Activated gamma-delta T cell treated with anti-CD3 and anti-CD28 coated beads, Interleukin-2, amount 50 U/mL, for 16 hours (primary cell): ENCODE measurements at regions not wholly inside any gene's neighbourhood (a gene's known extent, or its start where the extent isn't known, plus 50 kb on each side); places are given as distances from the start of the nearest gene placed in this dataset.

Source experiments
- DNase-seq: peaks from one replicate; pipeline ENCODE4 v3.0.0-alpha.2; 2020; ENCODE audit warnings: low read depth

DNA sequence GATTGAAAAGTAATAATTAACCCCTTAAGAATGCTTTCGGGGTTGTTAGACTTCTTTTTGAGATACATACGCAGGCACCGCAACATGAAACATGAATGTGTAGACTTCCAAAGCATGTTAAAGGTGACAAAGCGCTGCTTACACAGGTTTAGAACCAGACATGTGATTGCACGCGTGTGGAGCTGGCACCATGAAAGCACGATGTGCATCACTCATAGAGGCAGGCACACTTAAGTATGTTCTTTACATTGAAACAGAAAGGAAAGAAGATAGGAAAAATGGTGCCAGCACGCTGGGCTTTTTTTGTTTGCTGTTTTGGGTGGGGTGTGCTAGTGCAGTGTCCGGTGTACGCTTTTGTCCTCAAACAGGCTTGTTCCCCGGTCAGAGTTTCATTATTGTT is 83.6 kb upstream of the PPARA start:
- DNase-seq = no peak

DNA sequence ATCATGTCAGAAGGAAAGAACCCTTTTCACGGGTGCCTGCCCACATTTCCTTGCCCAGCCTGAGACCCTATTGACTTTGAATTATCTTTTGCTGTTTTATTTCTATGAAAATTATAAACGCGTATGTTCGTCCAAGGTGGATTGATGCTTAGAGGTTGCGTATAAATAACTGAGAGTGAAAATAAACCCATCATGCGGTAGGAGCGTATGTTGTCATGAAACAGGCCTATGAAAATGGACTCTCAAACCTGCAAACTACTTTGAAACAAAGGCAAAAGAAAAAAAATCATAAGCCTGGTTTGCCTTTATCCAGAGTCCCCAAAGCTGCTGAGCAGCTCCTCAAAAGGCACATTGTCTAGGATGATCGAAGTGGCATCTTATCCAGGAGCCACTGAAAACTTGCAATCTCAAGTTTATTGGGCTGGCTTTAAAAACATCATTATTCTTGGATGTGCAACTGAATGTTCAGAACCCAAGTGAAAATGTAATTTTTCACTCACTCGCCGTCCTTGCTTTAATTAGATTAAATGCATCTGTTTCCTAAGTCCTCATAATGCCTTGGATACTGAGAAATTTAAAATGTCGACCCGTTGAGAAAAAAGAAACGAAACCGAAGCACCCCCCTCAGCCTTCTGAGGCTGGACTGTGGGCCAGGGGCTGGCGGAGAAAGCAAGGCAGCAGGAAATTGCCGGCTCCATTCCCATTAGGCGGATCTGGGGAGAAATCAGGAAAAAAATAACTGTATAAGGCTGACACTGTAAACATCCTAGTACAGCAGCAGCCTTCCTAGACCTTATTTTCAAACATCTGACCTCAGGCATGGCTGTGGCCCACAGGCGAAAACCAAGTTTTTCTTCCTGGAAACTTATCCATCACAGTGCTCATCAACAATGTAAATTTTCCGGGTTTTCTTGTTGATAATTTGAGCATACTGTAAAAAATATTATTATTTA is 82.9 kb upstream of the PPARA start:
- DNase-seq = no peak

DNA sequence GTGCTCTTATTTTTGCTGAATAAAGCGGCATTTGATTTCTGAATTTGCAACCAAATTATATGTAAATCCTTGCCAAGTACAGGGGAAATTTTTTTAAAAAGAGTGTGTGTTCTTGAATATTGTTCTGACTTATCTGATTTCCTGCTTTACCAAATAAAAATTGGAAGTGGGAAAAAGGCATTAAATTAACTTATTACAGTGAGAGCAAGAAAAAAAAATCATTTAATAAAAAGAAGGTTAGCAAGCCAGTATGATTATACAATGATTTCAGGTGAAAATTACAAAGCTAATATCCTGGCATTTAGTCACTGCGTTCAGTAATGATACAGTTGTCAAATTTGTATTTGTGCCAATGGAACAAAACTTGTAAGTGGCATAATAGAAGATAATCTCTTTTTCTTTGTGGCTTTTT is 82.1 kb upstream of the PPARA start:
- no peak for DNase-seq

DNA sequence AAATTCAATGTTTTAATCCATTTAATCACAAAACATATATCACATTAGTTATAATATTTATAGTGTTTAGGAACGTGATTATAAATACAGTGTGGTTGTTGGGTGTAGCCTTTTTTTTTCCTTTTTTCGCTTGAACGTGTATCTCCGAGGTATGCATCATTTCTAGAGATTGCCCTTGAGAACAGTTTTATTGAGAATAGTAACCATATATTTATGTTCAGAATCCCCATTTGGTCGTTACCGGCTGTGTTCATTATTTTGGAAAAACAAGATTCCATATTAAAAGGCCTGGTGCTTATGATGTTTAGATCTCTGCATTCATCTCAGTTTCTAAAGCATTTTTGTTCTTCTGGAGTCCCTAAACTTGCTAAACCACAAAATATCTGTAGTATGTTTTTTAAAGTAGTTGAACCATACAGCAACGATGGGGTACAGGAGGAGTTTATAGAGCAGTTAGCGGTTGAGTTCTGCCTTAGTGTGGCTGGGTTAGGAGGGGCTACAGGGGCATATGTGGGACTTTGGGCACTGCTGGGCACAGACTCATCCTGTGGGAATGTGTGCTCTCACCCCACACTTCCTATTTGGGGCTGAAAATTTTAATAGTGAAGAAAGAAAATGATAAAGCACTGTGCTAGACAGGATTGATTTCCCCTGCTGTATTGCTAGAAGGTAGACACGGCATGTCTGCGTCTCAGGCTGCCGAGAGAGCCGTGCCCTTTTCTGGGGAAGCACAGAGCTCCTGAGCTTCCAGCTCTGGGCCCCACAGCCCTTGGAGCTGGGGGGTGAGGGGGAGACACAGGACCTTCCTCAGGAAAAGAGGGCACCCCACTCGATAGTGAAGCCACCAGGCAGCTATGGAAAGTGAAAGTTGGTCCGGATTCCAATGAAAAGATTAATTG is 81.5 kb upstream of the PPARA start:
- DNase-seq = no peak

DNA sequence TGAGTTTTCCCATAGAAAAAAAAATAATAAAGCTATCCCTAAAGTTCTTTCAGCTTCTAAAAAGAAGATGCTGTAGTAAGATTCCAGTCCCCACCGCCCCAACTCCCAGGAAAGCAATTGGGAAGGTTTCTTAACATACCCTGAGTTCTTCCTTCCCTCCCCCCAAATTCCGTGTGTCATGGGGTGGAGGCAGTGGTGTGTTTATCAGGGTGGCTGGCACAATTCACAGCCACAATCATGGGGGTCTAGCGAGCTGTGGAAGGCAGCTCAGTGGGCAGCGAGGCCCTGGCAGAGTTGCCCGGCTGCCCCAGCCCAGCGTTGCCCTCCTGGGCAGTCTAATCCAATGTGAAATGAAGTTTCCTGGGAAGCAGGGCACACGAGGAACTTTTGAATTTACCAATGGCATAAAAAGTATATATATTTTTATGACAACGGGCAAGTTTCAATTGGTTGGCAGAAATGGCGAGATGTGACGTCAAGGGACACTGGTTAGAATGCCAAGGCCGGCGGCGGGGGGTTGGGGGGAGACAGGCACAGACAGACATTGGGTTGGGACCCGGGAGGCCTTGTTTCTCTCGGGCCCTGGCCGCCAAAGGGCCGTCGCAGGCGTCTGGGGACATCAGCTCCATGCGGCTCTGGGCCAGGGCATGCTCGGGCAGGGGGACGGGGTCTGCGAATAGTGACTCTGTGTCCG is 80.7 kb upstream of the PPARA start:
- DNase-seq = no peak

DNA sequence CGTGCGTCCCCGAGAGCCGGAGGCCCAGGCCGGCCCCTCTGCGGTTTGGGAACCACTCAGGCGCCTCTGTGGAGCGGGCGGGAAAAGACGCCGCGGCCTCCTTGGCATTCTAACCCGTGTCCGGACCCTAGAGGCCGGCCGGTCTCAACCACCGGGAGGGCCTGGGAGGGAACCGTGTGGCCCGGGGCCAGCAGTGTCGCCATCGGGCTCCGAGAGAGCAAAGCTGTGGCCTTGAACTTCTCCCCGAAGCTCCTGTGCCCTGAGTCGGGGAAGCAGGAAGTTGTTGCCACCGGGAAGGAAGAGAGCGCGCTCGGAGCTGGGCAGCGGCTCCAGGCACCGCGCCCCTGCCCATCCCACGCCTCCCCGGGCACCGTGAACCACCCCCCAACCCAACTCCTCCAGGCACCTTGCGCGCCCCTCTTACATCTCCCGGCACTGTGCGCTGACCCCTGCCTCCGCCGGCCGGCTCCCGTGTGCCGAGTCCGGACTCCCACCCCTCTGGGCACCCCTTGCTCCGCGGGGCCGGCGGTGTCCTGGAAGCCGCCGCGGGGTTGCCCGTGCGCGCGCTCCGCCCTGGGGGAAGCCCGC is 80.0 kb upstream of the PPARA start:
- DNase-seq = no peak

DNA sequence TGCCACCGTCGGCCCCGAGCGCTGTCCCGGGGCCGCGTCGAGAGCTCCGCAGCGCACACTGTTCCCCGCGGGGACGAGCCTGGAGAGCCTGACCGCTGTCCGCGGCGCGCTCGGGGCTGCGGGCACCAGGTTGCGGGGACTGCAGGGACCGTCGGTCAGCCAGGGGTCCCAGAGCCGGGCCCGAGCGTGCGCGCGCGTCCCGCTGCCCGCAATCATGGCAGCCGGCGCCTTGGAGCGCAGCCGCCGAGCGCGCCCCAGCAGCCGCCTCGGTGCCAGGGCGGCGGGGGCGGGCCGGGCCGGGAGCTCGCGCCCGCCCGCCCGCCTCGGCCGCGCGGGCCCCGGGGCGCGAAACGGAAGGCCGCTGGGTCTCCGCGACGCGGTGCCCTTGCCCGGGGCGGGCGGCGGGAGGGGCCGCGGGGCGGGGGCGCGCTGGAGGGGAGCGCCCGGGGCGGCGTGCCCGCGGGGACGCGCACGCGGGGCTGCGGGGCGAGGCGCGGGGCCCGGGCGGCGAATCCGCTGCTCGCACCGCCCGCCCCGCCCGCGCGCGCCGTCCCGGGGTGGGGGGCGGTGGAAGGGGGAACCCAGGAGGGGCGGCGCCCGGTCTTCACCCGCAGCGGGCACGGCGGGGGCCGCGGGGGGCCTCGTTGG is 79.4 kb upstream of the PPARA start:
- DNase-seq = no peak

DNA sequence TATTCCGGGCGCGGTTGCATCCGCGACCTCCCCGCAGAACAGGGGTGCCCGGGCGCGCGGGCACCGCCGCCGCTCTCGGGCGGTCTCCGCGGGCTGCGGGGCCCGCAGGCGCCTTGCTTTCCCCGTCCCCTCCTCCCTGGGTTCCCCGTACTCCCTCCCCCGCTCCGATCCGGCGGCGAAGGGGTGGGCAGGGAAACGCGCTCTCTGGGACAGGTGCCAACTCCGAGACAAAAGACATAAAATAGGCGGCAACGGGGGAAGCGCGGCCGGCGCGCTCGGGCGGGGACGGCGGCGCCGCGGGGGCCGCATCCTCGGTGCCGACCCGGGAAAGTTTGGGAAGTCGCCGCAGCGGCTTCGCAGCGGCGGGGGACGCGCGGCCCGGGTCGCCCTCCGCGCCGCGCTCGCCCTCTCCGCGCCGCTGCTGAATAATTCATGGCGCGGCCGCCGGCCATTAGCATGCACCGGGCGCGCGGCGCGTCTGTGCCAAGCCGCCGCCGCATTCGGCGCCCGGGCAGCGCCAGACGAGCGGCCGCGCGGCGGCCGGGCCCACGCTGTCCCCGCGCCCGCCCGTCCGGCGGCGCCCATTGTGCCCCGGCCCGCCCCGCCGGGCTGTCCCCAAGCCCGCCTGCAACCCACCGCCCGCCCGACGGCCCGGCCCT is 78.7 kb upstream of the PPARA start:
- no peak for DNase-seq

DNA sequence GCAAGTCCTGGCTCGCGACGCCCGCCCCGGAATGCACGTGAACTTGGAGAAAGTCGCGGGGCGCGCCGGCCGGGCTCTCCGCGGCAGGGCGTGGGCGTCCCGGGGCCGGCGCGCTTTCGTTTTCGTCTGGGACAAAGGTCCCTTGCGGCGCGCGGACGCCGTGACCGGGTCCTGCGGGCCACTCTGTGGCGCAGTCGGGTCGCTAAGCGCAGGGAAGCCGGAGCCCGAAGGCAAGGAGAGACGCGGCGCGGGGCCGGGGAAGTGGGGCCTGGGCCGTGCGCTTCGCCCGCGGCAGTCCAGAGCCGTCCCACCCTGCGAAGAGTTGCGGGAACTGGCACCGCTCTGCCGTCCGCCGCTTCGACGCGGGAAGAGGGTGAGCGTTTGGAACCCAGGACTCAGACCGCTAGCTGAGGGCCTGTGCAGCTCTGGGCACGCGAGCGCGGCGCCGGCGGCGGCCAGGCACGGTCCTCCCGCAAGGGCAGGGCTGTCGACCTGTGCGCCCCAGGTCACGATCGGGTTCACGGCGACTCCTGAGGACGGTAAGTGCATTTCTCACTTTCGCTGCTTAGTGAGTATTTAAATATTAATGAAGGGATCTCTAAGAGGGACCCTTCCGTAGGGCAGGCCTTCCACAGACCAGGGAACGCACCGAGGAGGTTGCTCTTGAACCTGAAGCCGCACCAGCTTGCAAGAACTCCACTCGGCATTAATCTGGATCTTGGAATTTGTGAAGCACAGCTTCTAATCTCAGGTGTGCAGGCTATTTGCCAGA is 78.0 kb upstream of the PPARA start:
- DNase-seq = no peak

DNA sequence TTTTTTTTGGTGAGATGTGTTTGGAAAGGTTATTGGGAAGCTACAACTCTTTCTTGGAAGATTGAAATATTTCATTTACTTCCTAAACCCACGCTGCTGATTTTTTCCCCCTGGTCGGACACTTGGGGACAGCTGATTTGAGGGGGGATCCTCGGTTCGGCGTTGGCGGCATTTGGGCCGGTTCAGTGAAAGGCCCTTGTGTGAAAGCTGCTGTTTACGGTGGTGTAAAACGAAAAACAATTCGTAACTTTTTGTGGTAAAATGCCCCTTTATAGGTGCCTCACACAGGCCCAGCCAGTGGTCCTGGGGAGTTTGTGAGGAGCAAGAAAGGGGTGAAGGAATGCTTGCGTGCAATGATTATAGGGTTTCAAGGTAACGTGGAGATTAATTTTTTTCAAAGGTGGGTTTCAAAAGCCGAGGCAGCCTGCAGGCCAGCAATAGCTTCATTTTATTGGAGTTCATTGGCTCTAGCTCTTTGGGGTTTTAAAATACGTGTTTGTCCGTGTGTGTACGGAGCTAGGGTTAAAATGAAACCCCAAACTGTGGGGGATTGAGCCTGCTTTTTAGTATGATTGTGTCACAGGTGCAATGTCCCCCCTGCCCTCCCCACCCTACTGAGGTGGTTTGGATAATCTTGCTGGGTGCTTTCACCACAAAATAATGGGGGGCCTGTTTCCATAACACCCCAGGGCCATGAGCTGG is 77.2 kb upstream of the PPARA start:
- no peak for DNase-seq

DNA sequence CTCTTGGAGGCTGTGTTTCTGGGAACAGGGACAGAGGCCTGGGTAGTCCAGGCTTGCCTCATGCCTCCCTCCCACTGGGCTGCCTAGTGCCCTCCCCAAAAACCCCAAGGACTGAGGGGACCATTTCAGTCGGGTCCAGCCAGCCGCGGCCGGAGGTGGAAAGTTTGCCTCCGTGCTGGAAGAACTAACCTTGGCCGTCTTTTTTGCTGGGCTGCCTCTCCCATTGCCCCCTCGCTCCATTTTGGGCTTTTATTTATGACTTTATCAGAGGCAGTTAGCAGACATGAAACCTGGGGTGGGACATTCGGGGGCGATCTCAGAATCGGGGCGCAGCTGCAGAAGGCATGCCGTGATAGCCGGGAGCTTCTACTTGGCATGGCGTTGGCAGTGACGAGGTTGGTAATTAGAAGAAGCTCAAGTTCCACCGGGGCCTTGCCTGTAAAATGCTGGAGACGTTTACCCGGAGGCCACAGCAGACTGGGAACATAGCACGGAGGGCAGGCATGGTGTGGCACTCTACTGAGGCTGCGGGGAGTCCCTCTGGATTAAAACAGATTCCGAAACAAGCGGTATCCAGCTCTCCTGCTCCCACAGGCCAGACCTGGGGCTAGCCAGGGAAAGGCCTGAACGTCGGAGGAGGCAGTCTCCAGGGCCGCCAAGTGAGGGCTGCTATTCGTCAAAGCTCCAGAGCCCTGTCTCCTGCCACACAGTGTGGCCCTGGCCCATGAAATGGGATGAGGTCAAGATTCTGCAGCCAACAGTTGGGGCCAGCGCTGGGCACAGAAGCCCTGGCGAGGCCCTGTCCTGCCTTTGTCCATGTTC is 76.4 kb upstream of the PPARA start:
- DNase-seq = no peak

DNA sequence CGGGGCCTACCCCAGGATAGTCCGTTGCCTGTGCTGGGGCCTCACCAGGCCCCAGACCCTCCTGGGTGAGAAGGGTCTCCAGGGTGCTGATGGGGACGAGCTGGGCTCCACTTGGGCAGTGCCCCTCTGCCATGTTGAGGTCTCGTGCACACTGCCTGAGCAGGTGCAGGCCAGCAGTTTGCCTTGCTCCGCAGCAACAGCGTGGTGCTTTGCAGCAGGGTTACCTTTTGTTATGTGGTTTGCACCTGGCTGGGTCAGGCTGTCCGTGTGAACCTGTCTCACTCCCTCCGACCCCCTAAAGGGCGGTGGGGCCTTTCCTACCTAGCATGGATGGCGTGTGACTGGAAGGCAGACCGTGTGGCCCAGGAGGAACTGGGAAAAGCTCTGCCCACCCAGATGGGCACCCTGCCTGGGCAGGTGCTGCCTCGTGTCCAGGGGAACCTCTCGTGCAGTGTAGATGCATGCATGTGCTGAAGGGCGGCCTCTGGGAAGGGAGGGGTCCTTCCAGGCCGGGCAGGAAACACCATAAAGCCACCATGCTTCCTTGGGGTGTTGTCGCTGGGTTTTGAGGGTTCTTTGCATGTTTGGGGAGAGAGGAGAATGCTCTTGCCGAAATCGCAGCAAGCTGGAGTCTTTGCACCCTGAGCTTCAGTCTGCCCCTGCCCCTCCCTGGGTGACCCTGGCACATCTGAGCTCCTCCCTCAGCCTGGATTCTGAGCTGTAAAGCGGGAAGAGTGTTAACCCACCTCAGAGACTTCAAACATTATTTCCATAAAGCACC is 75.4 kb upstream of the PPARA start:
- no peak for DNase-seq

DNA sequence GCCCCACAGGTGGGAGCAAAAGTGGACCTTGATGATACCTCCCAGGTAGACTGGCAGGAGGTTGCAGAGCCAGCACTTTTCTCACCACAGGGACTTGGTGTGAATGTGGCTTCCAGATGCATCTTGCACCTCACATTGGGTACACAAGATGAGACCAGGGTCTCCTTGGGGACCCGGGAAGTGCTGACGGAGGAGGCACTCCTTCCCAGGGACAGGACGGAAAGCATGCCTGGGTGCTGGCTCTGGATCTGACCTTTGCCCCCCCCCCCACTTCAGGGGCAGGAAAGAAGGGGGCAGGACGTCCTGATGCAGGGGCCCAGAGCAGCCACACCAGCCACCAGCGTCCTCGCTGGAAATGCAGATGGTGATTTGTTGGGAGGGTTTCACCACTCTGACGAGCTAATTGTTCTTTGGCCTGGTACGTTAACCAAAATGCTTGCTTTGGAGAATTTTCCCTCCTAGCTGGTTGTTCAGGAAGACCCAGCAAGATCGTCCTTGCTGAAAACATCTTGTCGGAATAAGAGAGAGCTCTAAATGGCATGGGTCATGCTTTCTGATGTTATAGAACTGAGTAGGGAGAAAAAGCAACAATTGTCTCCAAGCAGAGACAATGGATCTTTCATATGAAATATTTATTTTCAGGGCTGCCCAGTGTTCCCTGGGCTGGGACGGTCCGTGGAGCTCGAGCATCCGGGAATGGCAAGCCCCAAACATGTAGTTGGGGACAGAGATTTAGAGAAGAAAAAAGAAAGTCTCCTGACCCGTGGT is 74.4 kb upstream of the PPARA start:
- DNase-seq = no peak

DNA sequence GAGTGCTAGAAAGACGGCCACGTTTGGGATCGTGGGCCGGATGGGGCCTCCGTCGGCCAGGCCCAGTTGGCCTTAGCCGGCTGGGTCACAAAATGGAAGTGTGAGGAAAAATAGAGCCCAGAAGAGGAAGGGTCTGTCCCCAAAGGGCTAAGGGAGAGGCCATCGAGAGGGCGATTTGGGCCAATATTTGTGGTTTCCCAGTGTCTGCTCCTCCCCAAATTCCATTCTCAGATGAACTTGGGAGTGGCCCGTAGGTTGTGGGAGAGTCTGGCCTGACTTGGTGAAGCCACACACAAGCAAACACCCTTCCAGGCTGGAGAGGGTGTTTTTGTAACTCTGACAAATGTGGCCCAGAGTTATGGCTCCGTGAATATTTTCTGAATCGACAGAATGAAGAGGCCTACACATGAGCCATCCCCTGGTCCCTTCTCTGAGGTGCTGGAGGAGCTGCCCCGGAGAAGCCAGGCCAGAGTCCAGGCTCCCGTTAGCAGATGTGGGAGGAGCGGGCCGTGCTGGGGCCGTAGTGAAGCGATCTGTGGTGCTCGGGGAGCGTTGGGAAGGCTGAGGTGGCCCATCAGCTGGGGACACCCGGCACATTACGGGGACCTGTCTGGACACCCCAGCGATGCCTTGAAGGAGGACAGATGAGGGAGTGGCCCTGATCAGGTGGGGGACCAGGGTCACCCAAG is 73.5 kb upstream of the PPARA start:
- DNase-seq = no peak

DNA sequence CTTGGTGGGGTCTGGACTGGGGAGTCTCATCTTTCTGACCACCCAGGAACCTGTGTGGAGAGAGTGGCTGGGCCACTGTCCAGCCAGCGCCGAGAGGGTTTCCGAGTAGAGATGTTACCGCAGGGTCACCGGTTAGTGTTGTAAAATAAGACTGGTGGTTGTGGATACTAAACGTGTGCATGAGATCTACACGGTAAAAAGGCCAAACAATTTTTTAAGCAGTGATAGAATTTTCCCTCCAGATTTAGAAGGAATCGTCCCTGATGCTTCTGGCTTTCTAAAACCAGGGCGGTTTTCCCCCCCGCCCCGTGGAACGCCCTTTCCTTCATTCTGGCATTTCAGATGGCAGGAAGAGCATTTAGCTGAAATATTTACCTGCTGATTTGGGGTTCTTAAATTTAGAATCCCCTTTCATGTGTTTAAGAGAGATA is 72.6 kb upstream of the PPARA start:
- DNase-seq = no peak
